ENCODE measurements at regions not wholly inside any gene's neighbourhood (a gene's known extent, or its start where the extent isn't known, plus 50 kb on each side); places are given as distances from the start of the nearest gene placed in this dataset.
"Not testable (repeated sequence)": the region's sequence is repeated elsewhere in the genome, so short reads cannot be mapped to it uniquely, and the experiment has no call there.

DNA sequence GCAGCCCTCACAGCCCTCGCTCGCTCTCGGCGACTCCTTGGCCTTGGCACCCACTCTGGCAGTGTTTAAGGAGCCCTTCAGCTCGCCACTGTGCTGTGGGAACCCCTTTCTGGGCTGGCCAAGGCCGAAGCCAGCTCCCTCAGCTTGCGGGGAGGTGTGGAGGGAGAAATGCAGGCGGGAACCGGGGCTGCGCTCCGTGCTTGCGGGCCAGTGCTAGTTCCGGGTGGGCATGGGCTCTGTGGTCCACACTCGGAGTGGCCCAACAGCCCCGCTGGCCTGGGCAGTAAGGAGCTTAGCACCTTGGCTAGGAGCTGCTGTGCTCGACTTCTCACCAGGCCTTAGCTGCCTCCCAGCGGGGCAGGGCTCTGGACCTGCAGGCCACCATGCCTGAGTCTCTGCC lies 192.6 kb downstream of the COX18 start:
- no peak for ATAC-seq (ENCODE audit: low read depth)
- Histone ChIP-seq H3K27me3 (ENCODE audit: insufficient read depth, poor library complexity, severe bottlenecking) (no peaks in the 10 kb centered on the region), H3K4me3 (ENCODE audit: severe bottlenecking) (no peak overlapping the region), H3K36me3 (ENCODE audit: low read depth) (no peaks in the 10 kb centered on the region), H3K9me3 (ENCODE audit: severe bottlenecking) (no peaks in the 10 kb centered on the region), H3K4me1 (ENCODE audit: insufficient read depth, poor library complexity, severe bottlenecking) (no peaks in the 10 kb centered on the region), H3K27ac (ENCODE audit: poor library complexity, severe bottlenecking) (no peak overlapping the region)
- no peak for TF ChIP-seq CTCF (IDR thresholded peaks at IDR 0.05; ENCODE audit: poor library complexity, severe bottlenecking)
- no peak for DNase-seq (ENCODE audit: low spot score)

DNA sequence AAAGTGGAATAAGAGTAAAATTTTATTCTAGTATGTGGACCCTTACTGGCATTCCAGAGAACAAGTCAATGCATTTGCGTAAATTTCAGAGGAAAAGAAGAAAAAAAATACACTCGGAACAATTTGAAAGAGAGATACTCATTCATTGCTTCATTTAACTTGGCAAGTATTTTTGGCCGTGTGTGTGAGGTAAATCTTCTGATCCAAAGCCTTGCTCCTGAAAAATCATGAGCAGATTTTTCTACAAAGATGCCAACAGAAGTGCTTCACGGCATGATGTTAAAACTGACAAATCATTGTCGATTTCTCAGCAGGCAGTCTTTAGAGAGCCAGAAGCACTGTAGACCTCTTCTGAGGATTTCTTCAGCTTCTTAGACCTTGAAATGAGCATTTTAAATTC lies 194.0 kb downstream of the COX18 start:
- H3K36me3 ChIP-seq (ENCODE audit: low read depth) = no peaks in the 10 kb centered on the region
- no peaks in the 10 kb centered on the region for H3K9me3 ChIP-seq (ENCODE audit: severe bottlenecking)
- TF ChIP-seq CTCF (IDR thresholded peaks at IDR 0.05; ENCODE audit: poor library complexity, severe bottlenecking) = no peak
- no peak for DNase-seq (ENCODE audit: low spot score)
- H3K27me3 ChIP-seq (ENCODE audit: insufficient read depth, poor library complexity, severe bottlenecking) = no peaks in the 10 kb centered on the region
- H3K4me3 ChIP-seq (ENCODE audit: severe bottlenecking) = no peak overlapping the region
- no peak for ATAC-seq (ENCODE audit: low read depth)
- H3K27ac ChIP-seq (ENCODE audit: poor library complexity, severe bottlenecking) = no peak overlapping the region
- no peaks in the 10 kb centered on the region for H3K4me1 ChIP-seq (ENCODE audit: insufficient read depth, poor library complexity, severe bottlenecking)

DNA sequence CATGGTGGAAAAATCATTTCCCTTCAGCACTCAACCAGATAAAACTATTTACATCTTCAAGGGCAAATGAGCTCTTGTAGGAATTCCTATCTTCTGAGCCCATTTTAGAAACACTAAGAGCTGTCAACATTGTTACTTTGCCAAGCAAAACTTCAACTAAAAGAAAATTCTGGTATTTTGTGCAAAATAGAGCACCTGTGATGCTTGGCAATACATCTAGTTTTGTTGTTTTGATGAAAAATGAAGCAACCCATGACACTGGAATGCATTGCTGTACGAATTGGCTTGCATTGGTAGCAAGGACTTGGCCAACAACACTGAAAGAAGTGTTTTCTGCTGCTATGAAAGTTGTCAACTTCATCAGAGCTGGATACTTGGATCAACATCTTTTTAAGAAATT lies 194.4 kb downstream of the COX18 start:
- no peaks in the 10 kb centered on the region for H3K36me3 ChIP-seq (ENCODE audit: low read depth)
- no peak overlapping the region for H3K4me3 ChIP-seq (ENCODE audit: severe bottlenecking)
- DNase-seq (ENCODE audit: low spot score) = no peak
- TF ChIP-seq CTCF (IDR thresholded peaks at IDR 0.05; ENCODE audit: poor library complexity, severe bottlenecking) = no peak
- no peak overlapping the region for H3K27ac ChIP-seq (ENCODE audit: poor library complexity, severe bottlenecking)
- H3K4me1 ChIP-seq (ENCODE audit: insufficient read depth, poor library complexity, severe bottlenecking) = no peaks in the 10 kb centered on the region
- no peaks in the 10 kb centered on the region for H3K27me3 ChIP-seq (ENCODE audit: insufficient read depth, poor library complexity, severe bottlenecking)
- no peak for ATAC-seq (ENCODE audit: low read depth)
- no peaks in the 10 kb centered on the region for H3K9me3 ChIP-seq (ENCODE audit: severe bottlenecking)

GRCh38 chr4:72864898-72865297 lies 204.6 kb downstream of the COX18 start:
- Histone ChIP-seq H3K9me3 (ENCODE audit: severe bottlenecking) (peaks cover 1% of the 10 kb centered on the region), H3K27me3 (ENCODE audit: insufficient read depth, poor library complexity, severe bottlenecking) (peaks cover 9% of the 10 kb centered on the region), H3K36me3 (ENCODE audit: low read depth) (no peaks in the 10 kb centered on the region), H3K4me1 (ENCODE audit: insufficient read depth, poor library complexity, severe bottlenecking) (no peaks in the 10 kb centered on the region), H3K4me3 (ENCODE audit: severe bottlenecking) (no peak overlapping the region), H3K27ac (ENCODE audit: poor library complexity, severe bottlenecking) (no peak overlapping the region)
- DNase-seq (ENCODE audit: low spot score) (no peak), ATAC-seq (ENCODE audit: low read depth) (no peak)
- no peak for TF ChIP-seq CTCF (IDR thresholded peaks at IDR 0.05; ENCODE audit: poor library complexity, severe bottlenecking)

DNA sequence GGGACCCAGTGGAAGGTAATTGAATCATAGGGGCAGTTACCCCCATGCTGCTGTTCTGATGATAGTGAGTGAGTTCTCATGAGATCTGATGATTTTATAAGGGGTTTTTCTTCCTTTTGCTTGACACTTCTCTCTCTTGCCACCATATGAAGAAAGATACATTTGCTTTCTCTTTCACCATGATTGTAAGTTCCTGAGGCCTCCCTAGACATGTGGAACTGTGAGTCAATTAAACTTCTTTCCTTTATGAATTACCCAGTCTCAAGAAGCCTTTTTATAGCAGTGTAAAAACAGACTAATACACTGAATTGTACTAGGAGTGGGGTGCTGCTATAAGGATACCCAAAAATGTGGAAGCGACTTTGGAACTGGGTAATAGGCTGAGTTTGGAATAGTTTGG lies 205.2 kb downstream of the COX18 start:
- not testable (repeated sequence) for H3K9me3 ChIP-seq (ENCODE audit: severe bottlenecking); H3K36me3 ChIP-seq (ENCODE audit: low read depth); H3K4me1 ChIP-seq (ENCODE audit: insufficient read depth, poor library complexity, severe bottlenecking); ATAC-seq (ENCODE audit: low read depth); DNase-seq (ENCODE audit: low spot score); H3K4me3 ChIP-seq (ENCODE audit: severe bottlenecking); H3K27me3 ChIP-seq (ENCODE audit: insufficient read depth, poor library complexity, severe bottlenecking); H3K27ac ChIP-seq (ENCODE audit: poor library complexity, severe bottlenecking)
